HG02759 (cell line): ENCODE measurements at regions not wholly inside any gene's neighbourhood (a gene's known extent, or its start where the extent isn't known, plus 50 kb on each side); places are given as distances from the start of the nearest gene placed in this dataset.
"Not testable (repeated sequence)": the region's sequence is repeated elsewhere in the genome, so short reads cannot be mapped to it uniquely, and the experiment has no call there.

Experiments used
- ATAC-seq: cut with Tn5 transposase; IDR thresholded peaks from one replicate; pipeline ENCODE4 v1.9.1; 2021; ENCODE audit warnings: mild to moderate bottlenecking, moderate library complexity; ENCODE audit not compliant: unreplicated experiment

DNA sequence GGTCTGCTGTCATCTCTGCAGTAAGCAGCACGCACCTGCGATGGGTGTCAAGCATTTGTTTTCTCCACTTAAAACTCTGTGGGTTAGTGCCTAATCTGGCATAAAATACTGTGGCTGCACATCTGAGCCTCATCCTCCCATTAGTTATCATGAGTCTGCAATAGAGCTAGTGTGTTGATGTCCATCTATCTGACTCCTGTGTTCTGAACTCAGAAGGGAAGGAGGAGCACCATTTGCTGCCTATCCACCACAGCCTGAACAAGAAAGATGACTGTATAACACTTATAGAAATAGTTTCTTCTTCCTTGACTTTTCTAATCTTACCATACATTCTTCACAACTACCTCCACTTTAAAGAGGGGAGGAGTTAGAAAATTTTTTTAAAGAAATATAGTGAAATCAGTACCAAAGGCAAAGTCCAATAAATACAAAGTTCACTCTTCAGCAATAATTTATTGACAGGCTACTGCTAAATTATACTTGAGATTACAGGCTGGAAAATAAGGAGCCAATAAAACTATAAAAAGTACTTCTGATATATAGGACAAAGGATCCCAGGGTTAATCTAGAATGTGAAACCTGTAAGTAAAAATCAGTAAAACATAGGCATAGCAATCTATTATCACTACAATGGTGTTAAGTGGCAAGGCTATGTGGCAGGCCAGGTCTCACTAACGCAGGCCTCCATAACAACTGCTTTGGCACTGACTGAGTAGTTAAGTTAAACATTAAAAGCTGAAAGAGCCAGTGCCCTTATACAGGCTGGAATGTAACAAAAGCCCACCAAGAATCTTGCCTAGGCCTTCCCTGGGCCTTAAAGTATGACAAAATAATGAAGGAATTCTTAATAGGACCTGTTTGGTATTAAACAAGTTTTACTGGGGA lies 70.2 kb downstream of the LGALS9C start:
- ATAC-seq, result not testable (repeated sequence)

DNA sequence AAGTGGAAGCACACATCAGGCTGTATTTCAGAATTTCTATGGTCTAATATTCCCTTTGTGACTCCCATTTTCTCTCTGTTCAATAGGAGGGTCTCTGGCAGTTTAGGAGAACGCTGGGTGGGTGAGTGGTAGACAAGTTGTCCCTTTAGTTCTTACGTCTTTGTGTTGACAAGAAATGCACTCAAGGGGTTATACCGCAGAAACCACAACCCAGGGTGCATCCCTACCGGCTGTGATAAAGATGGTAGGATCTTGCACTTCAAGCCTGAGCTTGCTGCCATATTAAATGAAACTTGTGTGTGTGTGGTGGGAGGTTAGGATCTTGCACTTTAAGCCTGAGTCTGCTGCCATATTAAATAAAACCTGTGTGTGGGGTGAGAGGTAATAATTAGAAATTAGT lies 80.5 kb downstream of the LGALS9C start:
- ATAC-seq, result not testable (repeated sequence)

GRCh38 chr17:18563381-18564098 lies 80.7 kb downstream of the TBC1D28 start:
- peak; percentile 47 for ATAC-seq

DNA sequence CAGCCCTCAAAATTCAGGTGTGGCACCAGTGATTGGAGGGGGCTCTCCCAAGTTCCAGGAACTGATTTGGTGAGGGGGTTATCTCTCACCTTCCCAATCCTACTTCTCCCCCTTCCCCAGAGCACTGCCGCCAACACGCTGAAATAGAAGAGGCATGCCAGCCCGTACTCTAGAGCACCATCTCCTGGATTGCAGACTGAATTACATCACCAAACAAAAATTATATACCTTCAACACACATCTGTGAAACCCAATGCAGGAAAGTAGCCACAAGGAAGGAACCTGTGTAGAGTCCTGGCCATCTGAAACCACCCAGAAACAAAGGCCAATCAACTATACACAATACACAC lies 80.1 kb downstream of the TBC1D28 start:
- ATAC-seq, result peak; percentile 21

DNA sequence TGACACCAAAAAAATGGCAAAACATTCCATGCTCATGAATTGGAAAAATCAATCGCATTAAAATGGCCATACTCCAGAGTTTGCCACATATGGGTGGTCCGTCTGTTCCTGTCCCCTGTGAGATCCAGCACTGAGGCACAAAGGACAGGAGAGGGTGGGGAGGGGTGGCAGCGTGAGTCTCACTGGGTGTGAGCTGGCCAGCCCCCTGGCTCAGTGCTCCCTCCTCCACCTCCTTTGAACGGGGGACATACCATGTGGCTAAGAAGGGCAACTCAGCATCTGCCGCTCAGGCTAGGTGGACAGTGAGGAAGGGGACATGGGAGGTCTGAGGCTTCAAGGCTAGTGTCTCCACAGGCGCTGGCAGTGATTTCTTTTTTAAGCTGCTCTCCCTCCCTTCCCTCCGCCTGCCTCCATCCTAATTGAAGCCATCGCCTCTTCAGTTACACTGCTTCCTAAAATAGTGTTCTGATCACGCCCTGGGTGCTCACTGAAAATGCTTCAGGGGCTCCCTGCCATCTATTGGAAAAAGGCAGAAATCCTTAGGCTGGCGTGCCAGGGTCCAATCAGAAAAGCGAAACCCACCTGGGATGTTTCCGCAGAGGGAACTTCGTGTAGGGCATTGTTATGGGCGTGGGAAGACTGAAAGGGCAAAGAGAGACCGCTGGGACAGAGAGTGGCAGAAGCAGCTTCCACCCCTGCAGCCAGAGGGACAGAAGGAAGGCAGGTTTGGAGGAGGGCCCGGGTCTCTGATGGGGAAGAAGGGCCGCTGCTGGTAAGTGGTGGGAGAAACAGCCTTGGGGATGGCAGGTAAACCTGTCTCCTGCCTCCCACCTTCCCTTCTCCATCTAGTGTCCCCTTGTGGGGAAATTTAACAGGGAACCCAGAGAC lies 75.8 kb downstream of the TBC1D28 start:
- not testable (repeated sequence) for ATAC-seq

DNA sequence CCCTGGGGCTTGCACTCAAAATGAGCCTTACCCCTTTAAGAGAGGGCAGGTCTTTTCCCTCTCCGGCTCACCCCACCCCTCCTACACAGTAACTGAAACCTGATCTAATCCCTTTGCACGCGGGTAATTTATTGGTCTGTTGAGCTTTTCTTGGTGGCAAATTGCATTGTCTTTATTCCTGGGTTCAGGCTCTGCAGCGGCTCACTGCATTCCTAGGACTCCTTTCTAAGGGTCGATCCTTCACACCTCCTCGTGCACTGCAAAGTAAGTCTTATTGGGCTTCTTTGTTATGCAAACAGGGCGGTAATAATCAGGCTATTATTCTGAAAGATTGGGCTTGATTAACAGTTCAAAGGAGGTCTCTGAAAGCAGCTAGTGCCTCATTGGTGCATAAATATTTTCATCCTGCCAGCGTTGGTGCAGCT lies 74.7 kb downstream of the TBC1D28 start:
- peak; percentile 50 for ATAC-seq

GRCh38 chr17:18572536-18572935 lies 71.7 kb downstream of the TBC1D28 start:
- not testable (repeated sequence) for ATAC-seq

DNA sequence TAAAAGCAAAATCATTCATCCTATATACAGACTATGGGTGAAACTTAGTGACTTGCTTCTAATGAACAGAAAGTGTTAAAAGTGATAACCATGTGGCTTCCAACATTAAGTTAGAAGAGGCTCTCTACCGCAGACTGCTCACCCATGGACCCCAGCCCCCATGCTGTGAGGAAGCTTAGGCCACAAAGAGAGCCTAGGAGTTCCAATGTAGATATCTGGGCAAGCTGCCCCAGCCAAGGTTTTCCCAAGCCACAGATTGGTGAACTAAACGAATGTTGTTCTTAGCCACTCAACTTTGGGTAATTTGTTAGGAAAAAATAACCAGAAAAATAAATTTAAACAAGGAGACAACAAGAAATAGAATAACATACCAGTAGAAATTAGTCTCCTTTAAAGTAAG lies 70.1 kb downstream of the TBC1D28 start:
- not testable (repeated sequence) for ATAC-seq
